SW480 (cell line): ENCODE measurements at regions not wholly inside any gene's neighbourhood (a gene's known extent, or its start where the extent isn't known, plus 50 kb on each side); places are given as distances from the start of the nearest gene placed in this dataset.
A peak's percentile ranks its signal among the peaks of the same experiment; 100 is the strongest.

Source experiments
- DNase-seq: peaks from one replicate; pipeline ENCODE4 v3.0.0-alpha.2; 2016; ENCODE audit warnings: low spot score

DNA sequence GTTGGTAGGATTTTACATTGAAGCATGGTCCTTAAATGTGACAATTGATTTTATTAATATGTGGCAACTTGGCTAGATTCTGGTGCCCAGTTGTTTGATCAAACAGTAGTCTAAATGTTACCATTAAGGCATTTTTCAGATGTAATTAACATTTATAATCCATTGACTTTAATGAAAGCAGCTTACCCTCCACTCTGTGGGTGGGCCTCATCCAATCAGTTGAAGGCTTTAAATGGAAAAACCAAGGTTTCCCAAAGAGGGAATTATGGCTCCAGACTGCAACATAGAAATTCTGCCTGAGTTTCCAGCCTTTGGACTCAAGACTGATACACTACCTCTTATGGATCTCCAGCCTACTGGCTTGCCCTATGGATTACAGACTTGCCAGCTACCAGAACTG lies 1153.2 kb downstream of the BCL11B start:
- no peak for DNase-seq

- no peak for DNase-seq
Measured at GRCh38 chr14:98119739-98120138, 1152.3 kb downstream of the BCL11B start.

- no peak for DNase-seq
Measured at GRCh38 chr14:98120831-98121464, 1151.0 kb downstream of the BCL11B start.

DNA sequence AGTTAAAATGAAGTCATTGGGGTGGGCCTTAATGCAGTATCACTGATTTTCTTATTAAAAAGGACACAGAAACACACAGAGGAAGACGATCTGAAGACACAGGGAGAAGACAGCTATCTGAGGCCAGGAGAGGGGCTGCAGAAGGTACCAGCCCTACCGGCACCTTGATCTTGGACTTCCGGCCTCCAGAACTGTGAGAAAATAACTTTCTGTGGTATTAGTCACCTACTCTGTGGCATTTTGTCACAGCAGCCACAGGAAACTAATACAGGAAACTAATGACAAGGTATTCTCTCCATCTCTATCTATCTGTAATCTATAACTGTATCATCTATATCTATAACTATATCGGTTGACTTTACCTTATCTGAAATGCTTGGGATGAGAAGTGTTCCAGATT lies 1149.5 kb downstream of the BCL11B start:
- no peak for DNase-seq

DNA sequence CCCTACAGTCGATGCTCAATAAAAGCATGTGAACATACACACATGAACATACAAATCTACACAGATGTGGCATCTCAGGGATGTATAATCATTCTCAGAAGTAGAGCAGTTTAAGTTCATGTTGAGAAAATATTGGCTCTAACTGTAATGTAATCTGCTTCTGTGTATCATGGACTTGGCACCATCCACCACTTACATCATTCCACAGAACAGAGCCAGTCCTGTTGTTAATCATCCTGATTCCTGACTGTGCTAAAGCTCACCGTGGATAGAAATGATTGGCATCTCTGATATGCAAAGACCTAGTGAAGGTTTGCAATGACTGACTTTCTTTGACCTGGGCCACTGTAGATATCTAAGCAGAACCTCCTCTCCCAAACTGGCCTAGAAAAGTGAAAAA lies 1141.3 kb downstream of the BCL11B start:
- no peak for DNase-seq

- DNase-seq = no peak
Measured at GRCh38 chr14:98131406-98131805, 1140.6 kb downstream of the BCL11B start.

- no peak for DNase-seq
Measured at GRCh38 chr14:98133806-98134205, 1138.2 kb downstream of the BCL11B start.

DNA sequence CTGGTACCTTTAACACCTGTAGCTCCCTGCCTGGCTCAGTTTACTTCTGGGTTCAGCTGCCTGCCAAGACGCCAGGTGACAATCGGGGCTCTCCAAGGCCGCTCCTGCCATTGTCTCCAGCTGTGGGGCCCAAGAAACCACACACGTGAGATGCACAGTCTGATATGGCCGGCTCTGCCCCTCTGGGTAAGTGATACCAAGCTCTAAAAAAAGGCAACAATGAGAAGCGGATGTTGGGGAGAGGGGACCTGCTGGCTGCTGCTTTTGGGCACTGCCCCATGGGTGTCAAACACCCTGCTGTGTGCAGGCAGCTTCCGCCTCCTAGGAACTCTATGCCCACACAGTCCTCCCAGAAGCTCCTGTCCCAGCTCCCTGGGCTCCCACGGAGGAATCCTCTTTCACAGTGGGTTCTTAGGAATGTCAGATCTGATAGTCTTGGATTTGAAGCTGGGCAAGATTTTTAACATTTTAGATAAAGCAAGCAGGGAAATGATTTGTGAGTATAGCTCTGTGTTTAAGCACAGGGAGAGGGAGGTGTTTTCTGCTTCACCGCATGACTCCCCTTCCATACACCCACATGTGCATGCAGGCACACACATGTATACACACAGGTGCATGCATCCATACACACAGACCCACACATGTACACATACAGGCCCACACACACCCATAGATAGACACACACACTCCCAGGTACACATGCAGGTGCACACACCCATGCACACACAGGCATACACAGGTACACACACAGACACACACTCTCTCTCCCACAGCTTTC lies 1135.8 kb downstream of the BCL11B start:
- DNase-seq = no peak

DNA sequence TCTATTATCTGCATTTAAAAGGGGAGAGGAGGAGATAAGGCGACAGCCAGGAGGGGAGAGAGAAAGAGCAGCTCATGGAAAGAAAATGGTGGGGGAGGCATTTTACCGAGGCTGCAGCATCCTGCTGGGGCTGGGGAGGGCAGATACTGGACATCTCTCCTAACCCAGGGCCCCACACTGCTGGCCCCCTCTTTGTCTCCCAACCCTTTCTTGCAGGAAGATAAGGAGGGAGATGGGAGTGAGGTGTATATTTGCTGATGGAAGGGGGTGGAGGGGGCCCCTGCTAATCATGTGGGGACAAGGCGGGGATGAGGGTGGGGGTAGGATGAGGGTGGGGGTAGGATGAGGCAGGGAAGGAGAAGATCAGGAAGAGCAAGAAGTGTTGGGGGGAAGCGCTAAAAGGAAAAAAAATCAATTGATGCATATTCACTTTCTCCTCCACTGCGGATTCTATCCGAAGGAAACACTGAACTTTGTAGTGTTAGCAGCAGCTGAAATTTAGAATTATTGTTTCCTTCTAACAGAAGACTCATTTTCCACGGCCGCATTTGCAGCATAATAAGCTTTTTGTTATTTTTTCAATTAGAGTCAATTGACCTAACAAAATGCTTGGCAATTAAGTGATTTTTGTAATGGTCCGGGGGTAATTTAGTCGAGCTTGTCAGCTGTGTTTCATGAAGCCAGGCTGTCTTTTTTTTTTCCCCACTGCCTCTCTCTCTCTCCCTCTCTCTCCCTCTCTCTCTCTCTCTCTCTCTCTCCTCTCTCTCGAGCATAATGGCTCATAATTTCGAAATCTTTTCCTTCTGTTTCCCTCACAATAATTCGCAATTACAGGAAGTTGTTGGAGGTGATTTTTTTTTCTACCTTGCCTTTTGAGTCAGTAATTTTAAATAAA lies 1134.6 kb downstream of the BCL11B start:
- no peak for DNase-seq

DNA sequence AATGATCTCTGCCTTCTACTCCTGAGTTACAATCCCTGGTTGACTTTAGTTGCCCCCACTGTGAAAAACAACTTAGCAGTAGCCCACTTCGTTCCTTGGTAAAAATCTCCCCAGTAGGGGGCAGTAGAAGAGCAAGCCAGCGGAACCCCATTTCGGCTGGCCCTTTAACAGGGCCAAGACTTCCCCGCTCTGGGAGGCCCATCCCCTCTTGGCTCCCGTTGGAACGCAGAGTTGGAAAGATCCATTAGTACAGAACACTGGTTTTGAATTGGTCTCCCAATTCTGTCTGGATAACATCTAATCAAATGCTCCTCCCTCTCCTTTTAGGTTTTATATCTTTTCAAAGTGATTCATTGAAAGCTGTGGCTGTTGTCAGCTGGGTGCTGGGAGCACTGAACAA lies 1133.3 kb downstream of the BCL11B start:
- DNase-seq = peak; percentile 29

- no peak for DNase-seq
Measured at GRCh38 chr14:98140862-98141530, 1131.0 kb downstream of the BCL11B start.

DNA sequence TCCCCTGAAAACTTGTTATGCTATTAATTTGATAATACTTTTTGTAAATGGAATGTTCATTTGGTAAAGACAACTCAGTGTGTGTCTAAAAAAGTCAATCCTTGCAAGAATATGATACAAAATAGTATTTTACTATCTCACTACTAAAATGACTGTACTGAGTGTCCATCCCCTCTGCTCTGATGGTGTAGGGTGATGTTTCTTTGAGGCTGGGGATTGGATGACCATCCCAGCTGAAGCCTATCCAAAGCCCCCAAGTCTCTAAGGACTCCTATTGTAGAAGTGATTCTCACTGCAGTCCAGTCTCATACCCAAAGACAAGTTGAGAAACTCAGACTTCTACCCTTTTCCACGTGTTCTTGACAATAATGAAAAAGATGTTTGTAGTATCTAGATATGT lies 1128.4 kb downstream of the BCL11B start:
- DNase-seq = no peak

- no peak for DNase-seq
Measured at GRCh38 chr14:98144964-98145363, 1127.0 kb downstream of the BCL11B start.

DNA sequence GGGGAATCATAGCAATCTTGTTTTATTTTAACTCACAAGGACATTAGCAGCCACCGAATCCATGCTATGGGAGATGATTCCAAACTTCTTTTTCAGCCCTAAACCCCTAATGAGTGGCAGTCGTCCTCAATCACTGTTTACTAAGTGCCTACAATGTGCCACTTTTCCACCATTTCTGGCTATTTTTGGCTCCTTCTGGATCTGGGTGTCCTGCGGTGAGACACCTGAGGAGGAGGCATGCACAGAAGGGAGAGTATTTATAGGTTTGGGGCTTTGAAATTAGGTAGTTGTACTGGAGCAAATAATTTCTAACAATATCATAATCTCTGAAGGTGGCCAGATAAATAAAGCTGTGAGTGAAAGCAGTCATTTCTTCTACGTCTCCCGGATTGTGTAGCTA lies 1125.6 kb downstream of the BCL11B start:
- DNase-seq = no peak

GRCh38 chr14:98154254-98154653 lies 1117.7 kb downstream of the BCL11B start:
- no peak for DNase-seq

- no peak for DNase-seq
Measured at GRCh38 chr14:98156411-98156810, 1115.6 kb downstream of the BCL11B start.

DNA sequence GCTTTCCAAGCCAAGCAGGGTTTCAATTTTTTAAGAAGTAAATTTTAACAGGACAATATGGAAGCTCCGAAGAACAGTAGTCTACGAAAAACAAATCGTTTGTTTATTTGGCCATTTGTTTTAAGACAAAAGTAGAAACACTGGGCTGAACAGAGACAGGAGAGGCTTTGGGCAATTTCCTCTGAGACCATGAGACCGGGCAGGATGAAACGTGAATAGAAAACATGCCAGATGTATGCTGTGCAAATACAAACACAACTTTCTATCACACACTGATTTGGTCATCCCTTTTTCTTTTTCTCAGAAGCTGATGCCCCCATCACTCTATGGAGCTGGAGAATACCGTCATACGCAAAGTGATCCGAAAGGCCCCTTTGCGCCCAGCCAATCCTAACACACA lies 1111.1 kb downstream of the BCL11B start:
- DNase-seq = no peak

GRCh38 chr14:98161356-98161755 lies 1110.6 kb downstream of the BCL11B start:
- DNase-seq = no peak

- DNase-seq = no peak
Measured at GRCh38 chr14:98162856-98163805, 1108.9 kb downstream of the BCL11B start.

- DNase-seq = no peak
Measured at GRCh38 chr14:98163873-98164272, 1108.1 kb downstream of the BCL11B start.

DNA sequence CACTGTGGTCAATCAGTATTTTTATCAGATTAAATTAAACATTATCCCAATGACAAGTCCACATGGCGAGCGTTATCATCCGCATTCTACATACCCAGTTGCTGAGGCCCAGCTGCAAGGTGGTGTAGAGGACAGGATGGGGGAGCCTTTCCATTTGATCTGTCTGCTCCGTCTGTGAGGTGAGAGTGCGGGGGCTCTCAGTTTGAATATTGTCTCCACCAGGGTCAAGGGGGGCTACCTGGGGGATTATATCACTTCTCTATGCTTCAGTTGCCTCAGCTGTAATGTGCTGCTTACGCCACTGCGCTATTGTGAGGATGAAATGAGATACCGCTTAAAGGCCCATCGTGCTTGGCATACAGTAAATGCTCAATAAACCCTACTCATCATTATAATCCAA lies 1106.0 kb downstream of the BCL11B start:
- no peak for DNase-seq
